Loucy (cell line): ENCODE measurements at regions not wholly inside any gene's neighbourhood (a gene's known extent, or its start where the extent isn't known, plus 50 kb on each side); places are given as distances from the start of the nearest gene placed in this dataset.

Source experiments
- EZH2phosphoT487 ChIP-seq: fragments of 200-600 bp; IDR thresholded peaks from 2 replicates; pipeline ENCODE4 v1.6.1; 2018; ENCODE audit warnings: antibody characterized with exemption, mild to moderate bottlenecking, moderate library complexity, borderline replicate concordance
- TF ChIP-seq, protein P1 (sequence below): fragments of 200-600 bp; sonication (generic); conservative IDR thresholded peaks from 2 replicates; pipeline ENCODE4 v1.5.1; 2014; ENCODE audit warnings: mild to moderate bottlenecking, antibody characterized with exemption, low read length

DNA sequence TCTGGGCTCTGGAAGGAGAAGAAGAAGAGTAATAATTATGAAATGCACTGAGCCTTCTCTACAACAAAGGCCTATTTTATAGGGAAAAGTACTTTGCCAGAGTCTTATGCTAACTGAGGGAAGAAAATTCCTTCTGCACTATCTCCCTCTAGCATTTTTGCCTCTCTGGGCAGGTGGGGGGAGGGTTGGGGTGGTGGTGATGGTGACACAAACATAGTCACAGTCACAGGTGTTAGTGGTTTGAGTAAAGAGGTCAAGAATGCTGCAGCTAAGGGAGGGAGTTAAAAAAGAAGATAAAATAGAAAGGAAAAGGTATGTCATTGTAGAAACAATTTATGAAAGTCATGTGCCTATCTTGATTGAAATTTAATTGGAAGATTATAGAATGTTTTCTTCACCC lies 140.8 kb upstream of the COL3A1 start:
- TF ChIP-seq, protein P1, sequence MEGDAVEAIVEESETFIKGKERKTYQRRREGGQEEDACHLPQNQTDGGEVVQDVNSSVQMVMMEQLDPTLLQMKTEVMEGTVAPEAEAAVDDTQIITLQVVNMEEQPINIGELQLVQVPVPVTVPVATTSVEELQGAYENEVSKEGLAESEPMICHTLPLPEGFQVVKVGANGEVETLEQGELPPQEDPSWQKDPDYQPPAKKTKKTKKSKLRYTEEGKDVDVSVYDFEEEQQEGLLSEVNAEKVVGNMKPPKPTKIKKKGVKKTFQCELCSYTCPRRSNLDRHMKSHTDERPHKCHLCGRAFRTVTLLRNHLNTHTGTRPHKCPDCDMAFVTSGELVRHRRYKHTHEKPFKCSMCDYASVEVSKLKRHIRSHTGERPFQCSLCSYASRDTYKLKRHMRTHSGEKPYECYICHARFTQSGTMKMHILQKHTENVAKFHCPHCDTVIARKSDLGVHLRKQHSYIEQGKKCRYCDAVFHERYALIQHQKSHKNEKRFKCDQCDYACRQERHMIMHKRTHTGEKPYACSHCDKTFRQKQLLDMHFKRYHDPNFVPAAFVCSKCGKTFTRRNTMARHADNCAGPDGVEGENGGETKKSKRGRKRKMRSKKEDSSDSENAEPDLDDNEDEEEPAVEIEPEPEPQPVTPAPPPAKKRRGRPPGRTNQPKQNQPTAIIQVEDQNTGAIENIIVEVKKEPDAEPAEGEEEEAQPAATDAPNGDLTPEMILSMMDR: no peak
- no peak for TF ChIP-seq EZH2phosphoT487
